GM12864 (cell line): ENCODE measurements at regions not wholly inside any gene's neighbourhood (a gene's known extent, or its start where the extent isn't known, plus 50 kb on each side); places are given as distances from the start of the nearest gene placed in this dataset.

ENCODE experiments used
- DNase-seq: peaks from one replicate; pipeline ENCODE4 v3.0.0-alpha.2; 2011; ENCODE audit warnings: low read depth
- H3K4me3 ChIP-seq: 2 replicates; pipeline ENCODE4 v1.5.1; 2011; ENCODE audit warnings: mild to moderate bottlenecking, low read depth, low read length, control low read depth
- CTCF ChIP-seq: IDR thresholded peaks from 2 replicates; pipeline ENCODE4 v1.5.1; 2011; ENCODE audit warnings: low read depth, mild to moderate bottlenecking, moderate library complexity, low read length, control low read depth, inconsistent platforms; ENCODE audit errors: missing control alignments

GRCh38 chr1:229066591-229066990, 204.3 kb upstream of the RAB4A start:
- DNase-seq = no peak
- TF ChIP-seq CTCF = no peak
- no peak overlapping the region for H3K4me3 ChIP-seq

DNA sequence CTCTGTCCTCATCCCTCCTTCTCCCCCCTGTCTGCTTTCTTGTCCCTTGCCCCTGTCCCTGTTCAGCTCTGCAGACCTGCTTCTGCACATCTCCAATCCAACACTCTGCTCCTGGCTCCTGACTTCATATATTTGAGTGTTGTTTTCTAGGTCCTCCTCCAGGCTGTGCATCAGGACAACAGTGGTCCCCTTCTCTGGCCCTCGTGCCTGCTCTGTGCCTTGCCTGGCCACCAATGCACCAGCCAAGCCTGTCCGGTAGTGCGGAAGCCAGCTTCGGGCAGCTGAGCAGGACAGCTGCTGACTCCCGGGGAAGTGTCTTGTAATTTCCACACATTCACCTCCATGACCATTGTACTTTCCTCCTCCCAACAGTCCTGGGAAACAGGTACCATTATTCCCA, 203.4 kb upstream of the RAB4A start:
- DNase-seq = no peak
- TF ChIP-seq CTCF = no peak
- no peak overlapping the region for H3K4me3 ChIP-seq

DNA sequence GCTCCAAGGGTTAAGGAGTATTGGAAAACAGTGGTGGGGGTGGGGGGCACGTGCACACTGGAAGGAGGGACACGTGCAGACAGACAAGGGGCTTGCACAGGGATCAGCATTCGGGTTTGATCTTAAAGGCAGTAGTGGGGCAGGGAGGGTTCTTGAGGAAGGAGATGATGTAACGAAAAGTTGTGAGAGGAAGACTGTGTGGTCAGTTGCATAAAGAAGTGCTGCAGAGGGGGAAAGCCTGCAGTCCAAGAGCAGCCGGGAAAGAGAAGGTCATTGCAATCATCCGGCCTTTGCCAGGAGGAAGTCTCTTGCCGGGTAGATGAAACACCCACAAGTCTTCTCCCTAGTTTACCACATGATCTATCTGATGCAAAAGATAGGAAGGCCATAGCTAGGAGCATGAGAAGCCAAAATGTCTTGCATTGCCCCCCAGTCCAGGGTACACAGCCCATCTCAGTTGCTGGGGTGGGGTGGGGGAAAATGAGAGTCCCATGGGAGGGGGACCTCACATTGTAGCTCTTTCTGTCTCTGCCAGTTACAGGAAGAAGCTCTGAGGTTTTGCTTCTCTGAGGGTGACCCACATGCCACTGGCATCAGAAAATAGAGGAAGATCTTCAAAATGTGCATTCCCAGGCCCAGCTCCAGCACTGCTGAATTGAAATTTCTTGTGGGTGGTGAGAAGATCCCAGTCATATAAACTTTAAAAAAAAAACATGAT, 202.5 kb upstream of the RAB4A start:
- no peak for TF ChIP-seq CTCF
- no peak overlapping the region for H3K4me3 ChIP-seq
- DNase-seq = no peak

- no peak for TF ChIP-seq CTCF
- DNase-seq = no peak
Observed at GRCh38 chr1:229069176-229069575, 201.7 kb upstream of the RAB4A start.

DNA sequence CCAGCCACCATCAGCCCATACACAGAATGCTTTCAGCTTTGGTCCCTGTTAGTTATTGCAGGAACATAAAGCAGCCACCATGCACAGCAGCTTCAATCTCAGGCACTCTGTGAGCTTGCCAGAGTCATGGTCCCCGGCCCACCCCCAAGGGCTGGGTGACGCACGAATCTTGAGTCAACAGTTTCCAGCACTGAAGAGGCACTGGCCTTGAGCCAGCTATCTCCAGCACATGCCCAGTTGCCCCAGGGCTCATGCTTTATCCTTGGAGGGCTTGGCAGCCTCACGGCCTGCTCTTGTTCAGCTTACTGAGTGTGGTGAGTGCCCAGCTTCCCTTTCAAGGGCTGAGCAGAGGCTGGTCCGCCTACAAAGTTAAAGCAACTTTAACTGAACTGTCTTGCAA, 200.7 kb upstream of the RAB4A start:
- DNase-seq = no peak
- no peak overlapping the region for H3K4me3 ChIP-seq
- no peak for TF ChIP-seq CTCF

More at GRCh38 chr1:229069176-229069575, 201.7 kb upstream of the RAB4A start:
- H3K4me3 ChIP-seq = no peak overlapping the region

GRCh38 chr1:229073251-229073650, 197.7 kb upstream of the RAB4A start:
- H3K4me3 ChIP-seq = no peak overlapping the region
- no peak for DNase-seq
- TF ChIP-seq CTCF = no peak

DNA sequence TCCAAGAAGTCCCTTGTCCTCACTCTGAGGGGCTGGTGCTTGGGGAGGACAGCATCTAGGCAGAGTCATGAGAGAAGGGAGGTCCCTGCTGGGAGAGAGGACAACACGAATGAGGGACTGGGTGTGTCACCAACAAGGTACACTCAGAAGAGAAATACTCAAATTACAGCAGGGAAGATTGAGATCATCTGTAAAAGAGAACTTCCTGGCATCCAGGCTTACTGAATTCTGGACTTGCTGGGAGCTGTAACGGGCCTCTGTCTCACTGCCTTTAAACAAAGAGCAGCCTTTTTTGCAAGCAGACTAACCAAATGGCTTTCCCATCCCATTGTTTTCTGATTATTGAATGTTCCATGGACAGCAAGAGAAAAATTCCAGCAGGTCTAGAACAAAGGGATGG, 195.7 kb upstream of the RAB4A start:
- DNase-seq = no peak
- no peak overlapping the region for H3K4me3 ChIP-seq
- no peak for TF ChIP-seq CTCF
